ENCODE measurements at regions not wholly inside any gene's neighbourhood (a gene's known extent, or its start where the extent isn't known, plus 50 kb on each side); places are given as distances from the start of the nearest gene placed in this dataset.

DNA sequence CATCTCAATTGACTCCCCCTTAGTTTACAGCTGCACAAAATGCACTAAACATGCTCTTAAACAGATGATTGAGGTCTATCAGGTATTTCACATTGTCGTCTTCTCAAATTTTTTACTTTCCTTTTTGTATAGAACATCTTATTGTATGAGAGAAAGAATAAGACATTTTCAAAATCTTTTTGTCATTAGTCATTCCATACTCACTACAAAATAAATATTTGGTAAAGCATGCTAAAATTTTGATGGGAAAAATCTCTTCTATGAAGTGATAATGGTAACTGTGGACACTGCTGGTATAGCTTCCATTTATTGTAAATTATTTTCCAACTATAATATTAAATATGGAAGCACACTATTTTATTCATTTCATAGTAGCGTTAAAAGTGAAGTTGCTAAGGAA is 185.6 kb upstream of the FSTL5 start:
- no peak for DNase-seq (ENCODE audit: low read depth, low spot score)
- no peak overlapping the region for H3K4me3 ChIP-seq (ENCODE audit: low read depth, low read length)
- no peak overlapping the region for H3K27ac ChIP-seq (ENCODE audit: low read depth, low read length)
- TF ChIP-seq, protein P1, sequence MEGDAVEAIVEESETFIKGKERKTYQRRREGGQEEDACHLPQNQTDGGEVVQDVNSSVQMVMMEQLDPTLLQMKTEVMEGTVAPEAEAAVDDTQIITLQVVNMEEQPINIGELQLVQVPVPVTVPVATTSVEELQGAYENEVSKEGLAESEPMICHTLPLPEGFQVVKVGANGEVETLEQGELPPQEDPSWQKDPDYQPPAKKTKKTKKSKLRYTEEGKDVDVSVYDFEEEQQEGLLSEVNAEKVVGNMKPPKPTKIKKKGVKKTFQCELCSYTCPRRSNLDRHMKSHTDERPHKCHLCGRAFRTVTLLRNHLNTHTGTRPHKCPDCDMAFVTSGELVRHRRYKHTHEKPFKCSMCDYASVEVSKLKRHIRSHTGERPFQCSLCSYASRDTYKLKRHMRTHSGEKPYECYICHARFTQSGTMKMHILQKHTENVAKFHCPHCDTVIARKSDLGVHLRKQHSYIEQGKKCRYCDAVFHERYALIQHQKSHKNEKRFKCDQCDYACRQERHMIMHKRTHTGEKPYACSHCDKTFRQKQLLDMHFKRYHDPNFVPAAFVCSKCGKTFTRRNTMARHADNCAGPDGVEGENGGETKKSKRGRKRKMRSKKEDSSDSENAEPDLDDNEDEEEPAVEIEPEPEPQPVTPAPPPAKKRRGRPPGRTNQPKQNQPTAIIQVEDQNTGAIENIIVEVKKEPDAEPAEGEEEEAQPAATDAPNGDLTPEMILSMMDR (IDR thresholded peaks at IDR 0.05; ENCODE audit: low read depth, low read length) = no peak
- ChIA-PET CTCF (no interaction called here), POLR2A (no interaction called here)
- H3K9me3 ChIP-seq (ENCODE audit: control insufficient read depth, insufficient read depth, low read length) = no peaks in the 10 kb centered on the region
- H3K27me3 ChIP-seq (ENCODE audit: control insufficient read depth, insufficient read depth, low read length) = no peaks in the 10 kb centered on the region

DNA sequence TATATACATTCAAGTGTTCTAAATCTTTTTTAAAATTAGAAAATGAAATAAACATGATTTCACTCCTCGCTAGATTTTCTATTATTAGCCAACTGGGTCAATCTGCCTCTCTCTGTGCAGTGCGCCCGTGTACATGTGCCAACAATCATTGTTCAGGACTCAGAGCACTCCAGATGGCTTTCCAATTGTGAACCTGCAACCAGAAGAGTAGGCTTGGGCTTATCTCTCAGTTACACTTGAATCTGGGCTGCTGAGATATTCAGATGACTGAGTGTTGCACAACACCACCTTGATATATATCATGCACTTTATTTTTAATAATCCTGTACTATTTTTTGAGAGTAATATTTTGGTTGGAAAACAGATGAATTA is 184.0 kb upstream of the FSTL5 start:
- no peaks in the 10 kb centered on the region for H3K27me3 ChIP-seq (ENCODE audit: control insufficient read depth, insufficient read depth, low read length)
- ChIA-PET POLR2A (no interaction called here), CTCF (interaction anchor here (0.5 kb wide), 1 partner anchor 23 kb away, joined by 3 read pairs; no protein-coding TSS in a partner anchor)
- no peak for DNase-seq (ENCODE audit: low read depth, low spot score)
- H3K4me3 ChIP-seq (ENCODE audit: low read depth, low read length) = no peak overlapping the region
- H3K9me3 ChIP-seq (ENCODE audit: control insufficient read depth, insufficient read depth, low read length) = no peaks in the 10 kb centered on the region
- H3K27ac ChIP-seq (ENCODE audit: low read depth, low read length) = no peak overlapping the region
- TF ChIP-seq, protein P1 (IDR thresholded peaks at IDR 0.05; ENCODE audit: low read depth, low read length) = no peak

DNA sequence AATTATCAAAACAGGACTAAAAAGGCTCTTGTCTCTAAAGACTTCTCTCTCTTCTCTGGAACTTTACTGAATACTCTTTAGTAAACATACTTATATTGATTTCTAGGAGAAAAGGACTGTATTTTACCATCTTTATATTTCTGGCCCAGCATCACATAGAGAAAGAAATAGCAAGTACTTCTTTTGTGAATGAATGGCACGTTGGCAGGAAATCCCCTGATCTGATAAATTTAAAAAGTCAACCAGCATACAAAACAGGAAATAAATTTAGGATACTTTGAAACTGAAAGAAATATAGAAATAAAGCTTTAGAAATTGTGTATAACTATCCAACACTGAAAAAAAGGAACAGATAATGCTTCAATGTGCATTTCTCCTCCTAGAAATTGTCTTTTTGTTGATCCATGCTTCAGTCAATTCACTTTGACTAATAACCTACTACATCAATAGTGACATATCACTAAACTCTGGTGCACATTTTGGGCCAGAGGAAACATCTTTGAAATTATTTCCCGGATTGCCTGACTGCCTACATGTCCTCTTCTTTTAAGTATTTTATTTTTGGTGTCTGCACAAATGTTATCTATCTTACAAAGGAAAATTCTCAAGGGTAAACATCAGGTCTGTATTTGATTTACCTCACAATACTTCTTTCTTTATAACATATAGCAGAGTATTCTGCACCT is 183.5 kb upstream of the FSTL5 start:
- Histone ChIP-seq H3K4me3 (ENCODE audit: low read depth, low read length) (no peak overlapping the region), H3K27me3 (ENCODE audit: control insufficient read depth, insufficient read depth, low read length) (no peaks in the 10 kb centered on the region), H3K9me3 (ENCODE audit: control insufficient read depth, insufficient read depth, low read length) (no peaks in the 10 kb centered on the region), H3K27ac (ENCODE audit: low read depth, low read length) (no peak overlapping the region)
- POLR2A ChIA-PET = no interaction called here
- TF ChIP-seq, protein P1 (IDR thresholded peaks at IDR 0.05; ENCODE audit: low read depth, low read length) = no peak
- DNase-seq (ENCODE audit: low read depth, low spot score) = no peak
- CTCF ChIA-PET = no interaction called here

DNA sequence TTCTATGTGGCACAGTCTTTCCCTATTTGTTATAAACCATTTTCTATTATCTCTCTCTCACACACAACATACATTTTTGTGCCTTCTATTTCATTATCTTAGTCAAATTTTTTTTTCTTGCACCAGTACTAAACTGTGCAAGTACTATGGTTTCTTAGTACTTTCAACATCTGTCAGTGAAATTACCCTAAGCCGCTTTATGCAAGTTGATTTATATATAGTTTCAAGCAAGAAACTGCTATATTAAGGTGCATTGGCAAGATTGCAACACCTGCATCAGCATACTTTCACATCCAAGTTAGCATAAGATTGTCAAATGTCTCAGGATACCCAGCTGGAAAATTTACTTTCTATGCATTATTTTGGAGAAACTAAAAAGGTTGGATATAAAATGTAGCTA is 180.2 kb upstream of the FSTL5 start:
- H3K9me3 ChIP-seq (ENCODE audit: control insufficient read depth, insufficient read depth, low read length) = no peaks in the 10 kb centered on the region
- no peak overlapping the region for H3K27ac ChIP-seq (ENCODE audit: low read depth, low read length)
- ChIA-PET POLR2A (no interaction called here), CTCF (no interaction called here)
- no peak overlapping the region for H3K4me3 ChIP-seq (ENCODE audit: low read depth, low read length)
- TF ChIP-seq, protein P1 (IDR thresholded peaks at IDR 0.05; ENCODE audit: low read depth, low read length) = no peak
- no peak for DNase-seq (ENCODE audit: low read depth, low spot score)
- H3K27me3 ChIP-seq (ENCODE audit: control insufficient read depth, insufficient read depth, low read length) = no peaks in the 10 kb centered on the region

DNA sequence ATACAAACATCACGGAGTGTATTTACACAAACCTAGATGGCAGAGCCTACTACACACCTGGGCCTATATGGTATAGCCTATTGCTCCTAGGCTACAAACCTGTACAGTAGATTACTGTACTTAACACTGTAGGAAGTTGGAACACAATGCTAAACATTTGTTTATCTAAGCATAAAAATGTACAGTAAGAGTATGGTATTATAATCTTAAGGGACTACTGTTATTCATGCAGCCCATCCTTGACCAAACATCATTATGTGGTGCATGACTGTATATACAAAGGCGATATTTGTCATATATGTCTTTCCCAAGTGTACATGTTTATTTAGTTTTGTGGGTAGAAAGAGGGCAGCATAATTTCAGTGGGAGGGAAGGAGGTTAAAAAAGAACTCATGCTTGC is 177.7 kb upstream of the FSTL5 start:
- ChIA-PET POLR2A (no interaction called here), CTCF (no interaction called here)
- H3K27me3 ChIP-seq (ENCODE audit: control insufficient read depth, insufficient read depth, low read length) = no peaks in the 10 kb centered on the region
- peaks cover 9% of the 10 kb centered on the region for H3K9me3 ChIP-seq (ENCODE audit: control insufficient read depth, insufficient read depth, low read length)
- no peak overlapping the region for H3K4me3 ChIP-seq (ENCODE audit: low read depth, low read length)
- no peak overlapping the region for H3K27ac ChIP-seq (ENCODE audit: low read depth, low read length)
- no peak for DNase-seq (ENCODE audit: low read depth, low spot score)
- TF ChIP-seq, protein P1 (IDR thresholded peaks at IDR 0.05; ENCODE audit: low read depth, low read length) = no peak

All from AG04450 (cell line).